MCF 10A (cell line): ENCODE measurements at regions not wholly inside any gene's neighbourhood (a gene's known extent, or its start where the extent isn't known, plus 50 kb on each side); places are given as distances from the start of the nearest gene placed in this dataset.

Source experiments
- BruUV-seq: library from RNA; stranded (reverse); fragments of 400-500 nt; replicated peaks from 2 replicates; lab custom pipeline; 2021; lab: Mats Ljungman, UMichigan
- CTCF ChIA-PET: fragments of 300-600 bp; sonication (Branson Sonifier 250); formaldehyde crosslinking; extraction: SDS; loops from one replicate; lab custom pipeline; 2021; ENCODE audit warnings: antibody characterized with exemption, inconsistent platforms; lab: Yijun Ruan, JAX
- POLR2A ChIA-PET: fragments of 300-600, 350-650 bp; sonication (Branson Sonifier 250); formaldehyde crosslinking; extraction: SDS; loops from one replicate; lab custom pipeline; 2020; ENCODE audit warnings: antibody characterized with exemption, inconsistent platforms; lab: Yijun Ruan, JAX
- DNase-seq: peaks from one replicate; pipeline ENCODE4 v3.0.0-alpha.2; 2018; ENCODE audit not compliant: unreplicated experiment
- H3K27ac Mint-ChIP-seq: one replicate; pipeline ENCODE4 v1.8.0; 2022; ENCODE audit warnings: mild to moderate bottlenecking, low read depth, mixed read lengths; ENCODE audit not compliant: unreplicated experiment
- H3K27me3 Mint-ChIP-seq: one replicate; pipeline ENCODE4 v1.8.0; 2022; ENCODE audit warnings: mixed read lengths; ENCODE audit not compliant: insufficient read depth, unreplicated experiment
- H3K36me3 Mint-ChIP-seq: one replicate; pipeline ENCODE4 v1.8.0; 2022; ENCODE audit warnings: mild to moderate bottlenecking, moderate library complexity, mixed read lengths; ENCODE audit not compliant: insufficient read depth, unreplicated experiment
- H3K4me1 Mint-ChIP-seq: one replicate; pipeline ENCODE4 v1.8.0; 2022; ENCODE audit warnings: mixed read lengths; ENCODE audit not compliant: insufficient read depth, unreplicated experiment
- H3K4me3 Mint-ChIP-seq: one replicate; pipeline ENCODE4 v1.8.0; 2022; ENCODE audit warnings: mild to moderate bottlenecking, moderate library complexity, mixed read lengths; ENCODE audit not compliant: unreplicated experiment
- H3K9me3 Mint-ChIP-seq: one replicate; pipeline ENCODE4 v1.8.0; 2022; ENCODE audit warnings: mixed read lengths; ENCODE audit not compliant: unreplicated experiment
- CTCF ChIP-seq: fragments of 200-600 bp; IDR thresholded peaks from one replicate; pipeline ENCODE4 v1.8.0; 2022; ENCODE audit warnings: antibody characterized with exemption, mild to moderate bottlenecking; ENCODE audit not compliant: unreplicated experiment
- intact Hi-C: fragments of 100-400 bp; cut with micrococcal nuclease; formaldehyde crosslinking; loops from 2 replicates; pipeline ENCODE4 v1.14.1; 2022

GRCh38 chrX:39377773-39378172, 576.5 kb downstream of the MID1IP1 start:
- H3K4me3 Mint-ChIP-seq = no peak overlapping the region
- CTCF ChIA-PET = no interaction called here
- H3K36me3 Mint-ChIP-seq = no peaks in the 10 kb centered on the region
- DNase-seq = no peak
- intact Hi-C loops = no loop called here
- no peak overlapping the region for H3K27ac Mint-ChIP-seq
- BruUV-seq = no TSS peak
- peaks cover 75% of the 10 kb centered on the region for H3K27me3 Mint-ChIP-seq
- POLR2A ChIA-PET = no interaction called here
- no peak for TF ChIP-seq CTCF
- no peaks in the 10 kb centered on the region for H3K4me1 Mint-ChIP-seq
- no peaks in the 10 kb centered on the region for H3K9me3 Mint-ChIP-seq

GRCh38 chrX:39381422-39381821, 580.2 kb downstream of the MID1IP1 start:
- ChIA-PET POLR2A (no interaction called here), CTCF (no interaction called here)
- no peak overlapping the region for H3K27ac Mint-ChIP-seq
- DNase-seq = no peak
- H3K36me3 Mint-ChIP-seq = peaks cover 6% of the 10 kb centered on the region
- intact Hi-C loops = no loop called here
- H3K4me1 Mint-ChIP-seq = no peaks in the 10 kb centered on the region
- H3K9me3 Mint-ChIP-seq = no peaks in the 10 kb centered on the region
- peaks cover 75% of the 10 kb centered on the region for H3K27me3 Mint-ChIP-seq
- no peak for TF ChIP-seq CTCF
- BruUV-seq = no TSS peak
- no peak overlapping the region for H3K4me3 Mint-ChIP-seq

- peaks cover 91% of the 10 kb centered on the region for H3K27me3 Mint-ChIP-seq
- ChIA-PET POLR2A (no interaction called here), CTCF (interaction anchor here (0.6 kb wide), 1 partner anchor 9 kb away, joined by 3 read pairs; no protein-coding TSS in a partner anchor)
- no peak for TF ChIP-seq CTCF
- no TSS peak for BruUV-seq
- intact Hi-C loops = no loop called here
- H3K27ac Mint-ChIP-seq = no peak overlapping the region
- peaks cover 6% of the 10 kb centered on the region for H3K36me3 Mint-ChIP-seq
- no peak overlapping the region for H3K4me3 Mint-ChIP-seq
- no peak for DNase-seq
- no peaks in the 10 kb centered on the region for H3K4me1 Mint-ChIP-seq
- no peaks in the 10 kb centered on the region for H3K9me3 Mint-ChIP-seq
Observed at GRCh38 chrX:39384996-39385395, 583.7 kb downstream of the MID1IP1 start.

- H3K36me3 Mint-ChIP-seq = peaks cover 6% of the 10 kb centered on the region
- no peak overlapping the region for H3K27ac Mint-ChIP-seq
- ChIA-PET CTCF (interaction anchor here (0.6 kb wide), 1 partner anchor 69 kb away, joined by 3 read pairs; no protein-coding TSS in a partner anchor), POLR2A (no interaction called here)
- H3K4me1 Mint-ChIP-seq = no peaks in the 10 kb centered on the region
- no peak for TF ChIP-seq CTCF
- intact Hi-C loops = no loop called here
- H3K27me3 Mint-ChIP-seq = peaks cover 91% of the 10 kb centered on the region
- no peaks in the 10 kb centered on the region for H3K9me3 Mint-ChIP-seq
- DNase-seq = no peak
- BruUV-seq = no TSS peak
- H3K4me3 Mint-ChIP-seq = no peak overlapping the region
Observed at GRCh38 chrX:39388730-39389129, 587.5 kb downstream of the MID1IP1 start.
